K562 (cell line): ENCODE measurements at regions not wholly inside any gene's neighbourhood (a gene's known extent, or its start where the extent isn't known, plus 50 kb on each side); places are given as distances from the start of the nearest gene placed in this dataset.

Experiments used
- ATAC-seq: fragments of 200-7000 bp; cut with Tn5 transposase; 3 replicates; pipeline ENCODE4 v1.9.1; 2020; ENCODE audit warnings: moderate library complexity
- BruUV-seq: library from RNA; stranded (reverse); fragments of 400-500 nt; replicated peaks from 2 replicates; lab custom pipeline; 2021; lab: Mats Ljungman, UMichigan
- CTCF ChIA-PET: fragments of 300-600 bp; formaldehyde crosslinking; extraction: SDS; loops from one replicate; lab custom pipeline; 2021; ENCODE audit warnings: low intra/inter-chr PET ratio; lab: Yijun Ruan, JAX
- POLR2A ChIA-PET: fragments of 300-600, 350-650 bp; sonication (Branson Sonifier 250); formaldehyde crosslinking; extraction: SDS; loops from one replicate; lab custom pipeline; 2021; ENCODE audit warnings: antibody characterized with exemption, inconsistent platforms; lab: Yijun Ruan, JAX
- DNase-seq, 4 experiments: peaks; one replicate each; pipeline versions ENCODE4 v3.0.0 to v3.0.0-alpha.2; 2011 to 2018; ENCODE audit warnings: low spot score in 3 of 4, mixed read lengths in 3 of 4; ENCODE audit errors: extremely low read depth in 1 of 4
- FAIRE-seq: peaks from 2 replicates; lab custom pipeline; 2011; peaks lifted over from hg19 to GRCh38; lab: Jason Lieb, UNC
- H2AFZ ChIP-seq: 2 replicates; pipeline ENCODE4 v1.6.0; 2011; ENCODE audit warnings: low read depth, low read length, control low read depth, inconsistent platforms
- H3K27ac ChIP-seq: fragments of 200-600 bp; 3 replicates; pipeline ENCODE4 v1.8.0; 2011; ENCODE audit warnings: low read depth, mild to moderate bottlenecking, control low read depth, inconsistent platforms, low read length, moderate library complexity, mixed read lengths; ENCODE audit errors: extremely low read depth
- H3K27me3 ChIP-seq, 2 experiments: fragments of 300-600 bp in 1 of 2; 2 replicates in 1 of 2; 3 replicates in 1 of 2; pipeline versions ENCODE4 v1.6.0 to v1.8.0; 2011; ENCODE audit warnings: inconsistent platforms in 2 of 2, low read length in 2 of 2, mild to moderate bottlenecking in 1 of 2, mixed read lengths in 1 of 2, moderate library complexity in 1 of 2; ENCODE audit not compliant: control insufficient read depth in 2 of 2, insufficient read depth in 2 of 2
- H3K36me3 ChIP-seq: fragments of 300-600 bp; 3 replicates; pipeline ENCODE4 v1.8.0; 2011; ENCODE audit warnings: mild to moderate bottlenecking, low read length, inconsistent platforms; ENCODE audit not compliant: control insufficient read depth, insufficient read depth
- H3K4me1 ChIP-seq, 2 experiments: fragments of 200-600 bp in 1 of 2; replicated peaks in 1 of 2; 2 replicates in 1 of 2; 3 replicates in 1 of 2; pipeline versions ENCODE4 v1.5.1 to v1.8.0; 2011; ENCODE audit warnings: inconsistent platforms in 2 of 2, low read length in 2 of 2, mild to moderate bottlenecking in 1 of 2, mixed read lengths in 1 of 2, moderate library complexity in 1 of 2; ENCODE audit not compliant: control insufficient read depth in 2 of 2, insufficient read depth in 2 of 2
- H3K4me2 ChIP-seq: 2 replicates; pipeline ENCODE4 v1.6.1; 2011; ENCODE audit warnings: low read length, control low read depth, inconsistent platforms, mixed read lengths; ENCODE audit not compliant: insufficient read depth
- H3K4me3 ChIP-seq: fragments of 200-600 bp; sonication (generic), shearing (Covaris generic); 2 replicates; pipeline ENCODE4 v1.5.1; 2016; ENCODE audit warnings: control low read depth, inconsistent platforms
- H3K79me2 ChIP-seq: fragments of 200-600 bp; 3 replicates; pipeline ENCODE4 v1.8.0; 2011; ENCODE audit warnings: low read length, inconsistent platforms; ENCODE audit not compliant: control insufficient read depth, insufficient read depth
- H3K9ac ChIP-seq, 2 experiments: 2 replicates each; pipeline versions ENCODE4 v1.6.0 to v1.6.1; 2011; ENCODE audit warnings: low read depth in 2 of 2, low read length in 2 of 2, control low read depth in 1 of 2, inconsistent platforms in 1 of 2, mild to moderate bottlenecking in 1 of 2, mixed read lengths in 1 of 2; ENCODE audit not compliant: insufficient read depth in 1 of 2
- H3K9me1 ChIP-seq: one replicate; pipeline ENCODE4 v1.6.0; 2011; ENCODE audit warnings: inconsistent platforms, mild to moderate bottlenecking, low read length, moderate library complexity; ENCODE audit not compliant: control insufficient read depth, insufficient read depth
- H3K9me3 ChIP-seq: replicated peaks from 2 replicates; pipeline ENCODE4 v1.5.1; 2011; ENCODE audit warnings: low read depth, low read length, inconsistent platforms; ENCODE audit not compliant: control insufficient read depth, insufficient read depth
- H4K20me1 ChIP-seq: replicated peaks from 2 replicates; pipeline ENCODE4 v1.6.1; 2011; ENCODE audit warnings: low read length, inconsistent platforms, mixed read lengths; ENCODE audit not compliant: control insufficient read depth, insufficient read depth
- BCL6 ChIP-seq: fragments of 250-450 bp; sonication (Bioruptor Pico); IDR thresholded peaks from 2 replicates; pipeline ENCODE4 v1.4.0; 2020
- FIP1L1 ChIP-seq: fragments of 200-400 bp; formaldehyde crosslinking; IDR thresholded peaks from 2 replicates; pipeline ENCODE4 v1.6.1; 2018; ENCODE audit warnings: mild to moderate bottlenecking, low read depth, low read length; ENCODE audit not compliant: poor library complexity, severe bottlenecking
- JUNB ChIP-seq: fragments of 450-650 bp; formaldehyde crosslinking; conservative IDR thresholded peaks from 2 replicates; pipeline ENCODE4 v1.4.0; 2020; ENCODE audit warnings: mild to moderate bottlenecking
- LARP7 ChIP-seq: fragments of 450-650 bp; IDR thresholded peaks from 2 replicates; pipeline ENCODE4 v1.6.1; 2016
- SRSF9 ChIP-seq: fragments of 200-400 bp; formaldehyde crosslinking; IDR thresholded peaks from 2 replicates; pipeline ENCODE4 v1.6.1; 2017; ENCODE audit warnings: low read depth, low read length, borderline replicate concordance
- WHSC1 ChIP-seq: IDR thresholded peaks from one replicate; pipeline ENCODE4 v1.6.1; 2012; ENCODE audit warnings: low read length, control low read depth, inconsistent platforms
- ZFP36 ChIP-seq: fragments of 150-350 bp; IDR thresholded peaks from 2 replicates; pipeline ENCODE4 v1.6.1; 2018; ENCODE audit warnings: low read length, low read depth; ENCODE audit not compliant: partially characterized antibody
- ZNF561 ChIP-seq: fragments of 450-650 bp; formaldehyde crosslinking; conservative IDR thresholded peaks from 2 replicates; pipeline ENCODE4 v1.4.0; 2020; ENCODE audit warnings: mild to moderate bottlenecking, moderate library complexity
- WGBS: fragments of 100-300 bp; shearing (Covaris generic); methylation state at CpG from one replicate; pipeline ENCODE4 v1.1.6; 2016; ENCODE audit warnings: low coverage, mixed read lengths; ENCODE audit not compliant: insufficient coverage; ENCODE audit errors: missing lambda C conversion rate; 5-methylcytosine and 5-hydroxymethylcytosine counted together
- in situ Hi-C: fragments of 300-500 bp; cut with MboI; formaldehyde crosslinking; loops from 4 replicates; pipeline ENCODE4 v1.15.0; 2018; ENCODE audit warnings: inconsistent platforms, mixed read lengths
- intact Hi-C: fragments of 100-400 bp; cut with micrococcal nuclease; formaldehyde crosslinking; loops from 2 replicates; pipeline ENCODE4 v1.14.2; 2022
- TF ChIP-seq, protein P1 (sequence below): IDR thresholded peaks from 2 replicates; pipeline ENCODE4 v1.6.1; 2016; ENCODE audit warnings: missing genetic modification characterization, missing compliant biosample characterization
- TF ChIP-seq, protein P2 (sequence below): fragments of 250-450 bp; sonication (Bioruptor Pico); IDR thresholded peaks from 2 replicates; pipeline ENCODE4 v1.4.0; 2020; ENCODE audit warnings: borderline replicate concordance
- TF ChIP-seq, protein P3 (sequence below), 2 experiments: fragments of 150-350 bp in 1 of 2; IDR thresholded peaks; 2 replicates each; pipeline ENCODE4 v1.6.1; 2012 to 2016; ENCODE audit warnings: low read depth in 2 of 2, low read length in 2 of 2, mild to moderate bottlenecking in 1 of 2, moderate library complexity in 1 of 2

- Histone ChIP-seq H3K9ac (no peak overlapping the region), H3K4me3 (no peak overlapping the region), H4K20me1 (no peaks in the 10 kb centered on the region), H3K4me2 (no peak overlapping the region), H3K27me3 (no peaks in the 10 kb centered on the region), H3K9me3 (no peaks in the 10 kb centered on the region), H2AFZ (no peak overlapping the region), H3K36me3 (no peaks in the 10 kb centered on the region), H3K4me1 (no peaks in the 10 kb centered on the region), H3K27ac (no peak overlapping the region), H3K79me2 (no peaks in the 10 kb centered on the region), H3K9me1 (no peaks in the 10 kb centered on the region)
- no peak for TF ChIP-seq JUNB (CRISPR knock-in tag)
- no peak for TF ChIP-seq LARP7
- no peak for TF ChIP-seq SRSF9
- TF ChIP-seq, protein P1, sequence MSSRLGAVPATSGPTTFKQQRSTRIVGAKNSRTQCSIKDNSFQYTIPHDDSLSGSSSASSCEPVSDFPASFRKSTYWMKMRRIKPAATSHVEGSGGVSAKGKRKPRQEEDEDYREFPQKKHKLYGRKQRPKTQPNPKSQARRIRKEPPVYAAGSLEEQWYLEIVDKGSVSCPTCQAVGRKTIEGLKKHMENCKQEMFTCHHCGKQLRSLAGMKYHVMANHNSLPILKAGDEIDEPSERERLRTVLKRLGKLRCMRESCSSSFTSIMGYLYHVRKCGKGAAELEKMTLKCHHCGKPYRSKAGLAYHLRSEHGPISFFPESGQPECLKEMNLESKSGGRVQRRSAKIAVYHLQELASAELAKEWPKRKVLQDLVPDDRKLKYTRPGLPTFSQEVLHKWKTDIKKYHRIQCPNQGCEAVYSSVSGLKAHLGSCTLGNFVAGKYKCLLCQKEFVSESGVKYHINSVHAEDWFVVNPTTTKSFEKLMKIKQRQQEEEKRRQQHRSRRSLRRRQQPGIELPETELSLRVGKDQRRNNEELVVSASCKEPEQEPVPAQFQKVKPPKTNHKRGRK: no peak
- TF ChIP-seq ZNF561 (CRISPR knock-in tag): no peak
- TF ChIP-seq, protein P2, sequence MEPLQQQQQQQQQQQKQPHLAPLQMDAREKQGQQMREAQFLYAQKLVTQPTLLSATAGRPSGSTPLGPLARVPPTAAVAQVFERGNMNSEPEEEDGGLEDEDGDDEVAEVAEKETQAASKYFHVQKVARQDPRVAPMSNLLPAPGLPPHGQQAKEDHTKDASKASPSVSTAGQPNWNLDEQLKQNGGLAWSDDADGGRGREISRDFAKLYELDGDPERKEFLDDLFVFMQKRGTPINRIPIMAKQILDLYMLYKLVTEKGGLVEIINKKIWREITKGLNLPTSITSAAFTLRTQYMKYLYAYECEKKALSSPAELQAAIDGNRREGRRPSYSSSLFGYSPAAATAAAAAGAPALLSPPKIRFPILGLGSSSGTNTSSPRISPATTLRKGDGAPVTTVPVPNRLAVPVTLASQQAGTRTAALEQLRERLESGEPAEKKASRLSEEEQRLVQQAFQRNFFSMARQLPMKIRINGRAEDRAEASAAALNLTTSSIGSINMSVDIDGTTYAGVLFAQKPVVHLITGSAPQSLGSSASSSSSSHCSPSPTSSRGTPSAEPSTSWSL (CRISPR knock-in tag): no peak
- TF ChIP-seq WHSC1: no peak
- TF ChIP-seq, protein P3, sequence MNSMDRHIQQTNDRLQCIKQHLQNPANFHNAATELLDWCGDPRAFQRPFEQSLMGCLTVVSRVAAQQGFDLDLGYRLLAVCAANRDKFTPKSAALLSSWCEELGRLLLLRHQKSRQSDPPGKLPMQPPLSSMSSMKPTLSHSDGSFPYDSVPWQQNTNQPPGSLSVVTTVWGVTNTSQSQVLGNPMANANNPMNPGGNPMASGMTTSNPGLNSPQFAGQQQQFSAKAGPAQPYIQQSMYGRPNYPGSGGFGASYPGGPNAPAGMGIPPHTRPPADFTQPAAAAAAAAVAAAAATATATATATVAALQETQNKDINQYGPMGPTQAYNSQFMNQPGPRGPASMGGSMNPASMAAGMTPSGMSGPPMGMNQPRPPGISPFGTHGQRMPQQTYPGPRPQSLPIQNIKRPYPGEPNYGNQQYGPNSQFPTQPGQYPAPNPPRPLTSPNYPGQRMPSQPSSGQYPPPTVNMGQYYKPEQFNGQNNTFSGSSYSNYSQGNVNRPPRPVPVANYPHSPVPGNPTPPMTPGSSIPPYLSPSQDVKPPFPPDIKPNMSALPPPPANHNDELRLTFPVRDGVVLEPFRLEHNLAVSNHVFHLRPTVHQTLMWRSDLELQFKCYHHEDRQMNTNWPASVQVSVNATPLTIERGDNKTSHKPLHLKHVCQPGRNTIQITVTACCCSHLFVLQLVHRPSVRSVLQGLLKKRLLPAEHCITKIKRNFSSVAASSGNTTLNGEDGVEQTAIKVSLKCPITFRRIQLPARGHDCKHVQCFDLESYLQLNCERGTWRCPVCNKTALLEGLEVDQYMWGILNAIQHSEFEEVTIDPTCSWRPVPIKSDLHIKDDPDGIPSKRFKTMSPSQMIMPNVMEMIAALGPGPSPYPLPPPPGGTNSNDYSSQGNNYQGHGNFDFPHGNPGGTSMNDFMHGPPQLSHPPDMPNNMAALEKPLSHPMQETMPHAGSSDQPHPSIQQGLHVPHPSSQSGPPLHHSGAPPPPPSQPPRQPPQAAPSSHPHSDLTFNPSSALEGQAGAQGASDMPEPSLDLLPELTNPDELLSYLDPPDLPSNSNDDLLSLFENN (IDR thresholded peaks at IDR 0.05; ENCODE audit: low read depth in 2 of 2, low read length in 2 of 2): no peak
- TF ChIP-seq FIP1L1: no peak
- TF ChIP-seq ZFP36: no peak
- TF ChIP-seq BCL6: no peak
- ChIA-PET CTCF (no interaction called here), POLR2A (no interaction called here)
- intact Hi-C loops: no loop called here
- FAIRE-seq: no peak
- 0% methylated on average over 5 of the region's 5 CpGs for whole genome bisulfite sequencing
- in situ Hi-C loops: no loop called here
- BruUV-seq: no TSS peak
- no peak for ATAC-seq
- DNase-seq: no peak
These were observed 379.1 kb downstream of the DMRT2 start for GRCh38 chr9:1429297-1429696.
